PFSK-1 (cell line): ENCODE measurements at regions not wholly inside any gene's neighbourhood (a gene's known extent, or its start where the extent isn't known, plus 50 kb on each side); places are given as distances from the start of the nearest gene placed in this dataset.

Source experiments
- POLR2AphosphoS5 ChIP-seq: IDR thresholded peaks from 2 replicates; pipeline ENCODE4 v1.6.1; 2012; ENCODE audit warnings: low read depth, mild to moderate bottlenecking, control low read depth, low read length, moderate library complexity
- TF ChIP-seq, protein P1 (sequence below), 2 experiments: IDR thresholded peaks; 2 replicates each; pipeline versions ENCODE4 v1.6.1 to v1.8.0; 2011 to 2012; ENCODE audit warnings: low read depth in 2 of 2, low read length in 2 of 2, control low read depth in 1 of 2, inconsistent platforms in 1 of 2, mild to moderate bottlenecking in 1 of 2, moderate library complexity in 1 of 2; ENCODE audit not compliant: insufficient read depth in 1 of 2

DNA sequence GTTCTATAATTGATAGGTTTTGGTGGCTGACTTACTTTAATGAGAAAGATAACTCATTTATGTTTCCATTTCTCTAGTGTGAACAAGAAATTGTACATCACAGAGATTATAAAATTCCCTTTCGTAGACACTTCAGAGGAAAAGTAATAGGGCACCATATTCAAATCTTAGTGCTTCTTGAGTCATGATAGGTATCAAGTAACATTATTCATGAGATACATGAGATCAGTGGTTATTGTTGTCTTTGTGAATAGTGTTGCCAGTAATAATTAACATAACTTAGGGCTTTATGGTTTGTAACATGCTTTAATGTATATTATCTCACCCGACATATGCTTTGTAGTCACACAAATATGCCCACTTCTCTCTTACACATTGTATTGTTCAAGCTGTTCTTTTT, 73.7 kb upstream of the IL15 start:
- TF ChIP-seq POLR2AphosphoS5: no peak
- TF ChIP-seq, protein P1, sequence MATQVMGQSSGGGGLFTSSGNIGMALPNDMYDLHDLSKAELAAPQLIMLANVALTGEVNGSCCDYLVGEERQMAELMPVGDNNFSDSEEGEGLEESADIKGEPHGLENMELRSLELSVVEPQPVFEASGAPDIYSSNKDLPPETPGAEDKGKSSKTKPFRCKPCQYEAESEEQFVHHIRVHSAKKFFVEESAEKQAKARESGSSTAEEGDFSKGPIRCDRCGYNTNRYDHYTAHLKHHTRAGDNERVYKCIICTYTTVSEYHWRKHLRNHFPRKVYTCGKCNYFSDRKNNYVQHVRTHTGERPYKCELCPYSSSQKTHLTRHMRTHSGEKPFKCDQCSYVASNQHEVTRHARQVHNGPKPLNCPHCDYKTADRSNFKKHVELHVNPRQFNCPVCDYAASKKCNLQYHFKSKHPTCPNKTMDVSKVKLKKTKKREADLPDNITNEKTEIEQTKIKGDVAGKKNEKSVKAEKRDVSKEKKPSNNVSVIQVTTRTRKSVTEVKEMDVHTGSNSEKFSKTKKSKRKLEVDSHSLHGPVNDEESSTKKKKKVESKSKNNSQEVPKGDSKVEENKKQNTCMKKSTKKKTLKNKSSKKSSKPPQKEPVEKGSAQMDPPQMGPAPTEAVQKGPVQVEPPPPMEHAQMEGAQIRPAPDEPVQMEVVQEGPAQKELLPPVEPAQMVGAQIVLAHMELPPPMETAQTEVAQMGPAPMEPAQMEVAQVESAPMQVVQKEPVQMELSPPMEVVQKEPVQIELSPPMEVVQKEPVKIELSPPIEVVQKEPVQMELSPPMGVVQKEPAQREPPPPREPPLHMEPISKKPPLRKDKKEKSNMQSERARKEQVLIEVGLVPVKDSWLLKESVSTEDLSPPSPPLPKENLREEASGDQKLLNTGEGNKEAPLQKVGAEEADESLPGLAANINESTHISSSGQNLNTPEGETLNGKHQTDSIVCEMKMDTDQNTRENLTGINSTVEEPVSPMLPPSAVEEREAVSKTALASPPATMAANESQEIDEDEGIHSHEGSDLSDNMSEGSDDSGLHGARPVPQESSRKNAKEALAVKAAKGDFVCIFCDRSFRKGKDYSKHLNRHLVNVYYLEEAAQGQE (IDR thresholded peaks at IDR 0.05; ENCODE audit: insufficient read depth in 1 of 2, low read depth in 2 of 2, low read length in 2 of 2): no peak
